NOMO-1 (cell line): ENCODE measurements at regions not wholly inside any gene's neighbourhood (a gene's known extent, or its start where the extent isn't known, plus 50 kb on each side); places are given as distances from the start of the nearest gene placed in this dataset.

Experiments used
- DNase-seq, 2 experiments: peaks; one replicate each; lab custom pipeline; 2025; ENCODE audit not compliant: unreplicated experiment in 2 of 2; lab: John Stamatoyannopoulos, UW

GRCh38 chr3:187899246-187899645 lies 154.0 kb upstream of the BCL6 start:
- DNase-seq = no peak

DNA sequence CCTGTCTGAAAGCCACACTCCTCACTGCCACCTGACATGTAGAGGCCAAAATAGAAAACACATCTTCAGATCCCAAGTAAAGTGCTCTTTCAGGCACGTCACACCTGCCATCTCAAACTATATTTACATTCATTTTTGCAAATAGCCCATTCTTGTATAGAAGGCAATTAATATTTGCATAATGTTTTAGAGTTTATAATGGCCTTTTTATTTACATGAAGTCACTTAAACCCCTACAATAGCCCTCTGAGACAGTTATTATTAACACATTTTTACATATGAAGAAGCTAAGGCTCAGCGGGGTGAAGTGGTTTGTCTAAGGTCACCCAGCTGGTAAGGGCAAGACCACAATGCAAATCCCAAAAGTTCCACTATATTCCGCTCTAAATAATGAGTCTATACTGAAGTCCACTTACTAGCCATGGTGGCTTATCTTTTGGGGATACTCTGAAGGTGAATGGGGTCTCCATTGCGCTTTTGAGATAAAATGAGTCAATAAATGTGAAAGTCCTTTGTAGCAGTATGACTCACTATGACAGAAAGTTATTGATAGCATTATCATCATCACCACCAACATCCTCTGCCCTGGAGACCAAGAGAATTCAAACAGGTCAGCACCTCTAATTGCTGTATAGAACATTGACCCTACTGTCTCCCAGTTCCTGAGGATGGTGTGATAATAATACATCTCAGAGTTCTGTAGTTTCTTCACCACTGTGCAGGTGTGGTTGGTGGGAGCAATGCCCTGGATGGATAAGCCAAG lies 155.9 kb upstream of the BCL6 start:
- no peak for DNase-seq

DNA sequence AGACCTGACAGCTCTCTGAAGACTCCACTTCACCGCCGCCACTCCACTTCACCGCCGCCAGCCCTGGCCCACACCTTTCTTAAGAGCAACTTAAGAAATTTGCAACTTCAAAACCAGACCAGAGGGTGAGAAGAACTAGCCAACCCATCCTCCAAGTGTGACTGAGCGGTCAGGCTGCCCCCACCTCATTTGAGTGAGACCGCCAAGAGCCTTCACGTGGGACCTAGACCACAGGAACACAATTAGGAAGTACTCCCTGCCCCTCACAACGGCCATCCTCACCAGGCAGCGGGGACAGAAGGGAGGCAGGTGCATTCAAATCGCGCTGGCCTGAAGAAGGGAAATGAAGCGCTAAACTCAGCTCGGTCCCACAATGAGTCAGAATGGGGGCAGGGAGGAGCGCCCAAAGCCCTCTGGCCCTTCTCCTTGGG lies 156.8 kb upstream of the BCL6 start:
- peak in 1 of 2 experiments; percentile 17 for DNase-seq

DNA sequence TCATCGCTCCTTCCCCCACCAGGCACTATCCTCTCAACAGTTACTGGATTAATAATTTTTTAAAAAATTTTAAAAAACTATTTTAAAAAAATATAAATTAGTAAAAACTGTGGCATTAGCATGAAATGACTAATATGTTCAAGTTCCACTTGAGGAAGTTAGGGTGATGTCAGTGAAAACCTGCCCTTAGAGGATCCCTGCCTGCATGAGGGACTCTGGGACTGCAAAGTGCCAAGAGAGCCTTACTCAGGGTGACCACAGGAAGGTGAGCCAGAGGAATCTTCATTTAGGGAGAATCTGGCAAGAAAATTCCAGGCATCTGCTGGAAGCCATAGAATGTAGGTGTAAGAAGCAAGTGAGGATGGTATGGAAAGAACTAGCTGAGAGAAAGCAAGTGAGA lies 157.7 kb upstream of the BCL6 start:
- DNase-seq = no peak

DNA sequence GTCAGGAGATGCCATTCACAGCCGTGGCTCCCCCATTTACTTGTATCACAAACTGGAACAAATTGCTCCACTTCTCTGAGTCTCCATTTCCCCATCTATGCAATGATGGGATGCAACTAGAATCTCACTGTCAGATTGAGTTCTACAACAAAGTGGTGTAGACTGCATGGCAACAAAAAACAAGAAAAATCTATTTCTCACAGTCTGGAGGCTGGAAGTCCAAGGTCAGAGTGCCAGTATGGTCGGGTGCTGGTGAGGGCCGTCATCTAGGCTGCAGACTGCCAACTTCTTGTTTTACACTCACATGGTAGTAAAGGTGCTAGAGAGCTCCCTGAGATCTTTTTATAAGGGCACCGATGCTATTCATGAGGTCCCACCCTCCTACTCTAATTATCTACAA lies 158.4 kb upstream of the BCL6 start:
- no peak for DNase-seq

- DNase-seq = no peak
Measured at GRCh38 chr3:187906416-187906815, 161.1 kb upstream of the BCL6 start.

- no peak for DNase-seq
Measured at GRCh38 chr3:187906920-187907319, 161.7 kb upstream of the BCL6 start.

GRCh38 chr3:187909866-187910265 lies 164.6 kb upstream of the BCL6 start:
- DNase-seq = no peak

- DNase-seq = no peak
Measured at GRCh38 chr3:187912007-187912406, 166.7 kb upstream of the BCL6 start.

DNA sequence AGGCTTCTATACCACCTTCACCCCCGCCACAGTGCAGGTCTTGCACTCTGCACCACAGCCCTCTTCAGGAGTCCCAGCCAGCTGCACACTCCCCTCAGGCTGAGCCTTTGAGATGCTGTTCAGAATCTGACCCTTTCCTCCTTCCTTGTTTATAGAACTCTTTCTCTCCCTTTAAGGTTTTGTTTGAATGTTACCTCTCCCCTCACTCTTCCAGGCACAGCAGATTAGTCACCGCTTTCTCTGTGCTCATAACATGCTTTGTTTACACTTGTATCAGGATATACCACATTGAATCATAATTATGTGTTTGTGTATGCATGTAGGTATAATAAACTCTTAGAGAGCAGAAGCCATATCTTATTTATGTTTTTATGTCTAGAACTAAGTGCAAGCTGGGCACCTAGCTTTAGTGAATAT lies 168.4 kb upstream of the BCL6 start:
- DNase-seq = no peak

- DNase-seq = no peak
Measured at GRCh38 chr3:187914231-187914630, 169.0 kb upstream of the BCL6 start.

GRCh38 chr3:187916072-187916471 lies 170.8 kb upstream of the BCL6 start:
- no peak for DNase-seq

DNA sequence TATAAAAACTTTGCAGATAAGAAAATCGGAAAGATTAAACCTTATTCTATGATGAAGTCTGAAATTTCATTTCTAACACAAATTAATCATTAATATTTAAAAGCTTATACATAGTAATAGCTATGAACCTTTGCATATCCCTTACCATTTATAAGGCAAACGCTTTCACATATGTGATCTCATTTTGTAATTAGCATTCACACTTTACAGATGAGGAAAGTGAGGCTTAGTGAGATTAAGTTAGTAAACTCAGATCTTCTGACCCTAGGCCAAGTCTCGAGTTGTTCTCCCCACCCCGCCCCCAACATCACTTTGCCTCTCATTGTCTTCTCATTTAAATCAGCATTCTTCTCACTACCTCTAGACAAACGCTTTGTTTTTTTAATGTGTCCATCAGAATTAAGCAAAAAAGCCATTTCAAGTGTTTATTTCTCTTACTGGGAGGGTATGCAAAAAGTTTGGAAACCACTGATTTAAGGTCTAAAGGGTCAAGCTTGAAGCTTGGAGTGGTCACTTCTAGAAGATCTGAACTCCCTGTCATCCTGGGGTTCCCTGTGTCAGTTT lies 172.9 kb upstream of the BCL6 start:
- DNase-seq = no peak

DNA sequence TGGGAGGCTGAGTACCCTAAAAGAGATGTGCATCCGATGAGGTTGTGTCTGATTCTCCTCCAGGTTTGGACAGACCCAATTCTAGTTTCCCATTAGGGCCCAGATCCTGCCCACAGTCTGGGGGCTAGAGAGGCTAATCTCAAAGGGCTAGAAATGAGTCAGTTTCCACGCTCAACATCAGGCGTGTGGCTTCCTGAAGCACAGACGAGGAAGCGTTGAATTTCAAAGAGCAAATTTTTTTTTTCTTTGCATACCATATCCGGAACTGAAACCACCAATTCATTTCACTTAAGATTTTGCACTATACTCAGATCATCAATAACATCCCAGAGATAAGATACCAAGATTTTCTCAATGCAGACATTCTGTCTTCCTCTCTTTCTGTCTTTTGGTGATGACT lies 173.8 kb upstream of the BCL6 start:
- DNase-seq = peak; percentile 63 to 83

DNA sequence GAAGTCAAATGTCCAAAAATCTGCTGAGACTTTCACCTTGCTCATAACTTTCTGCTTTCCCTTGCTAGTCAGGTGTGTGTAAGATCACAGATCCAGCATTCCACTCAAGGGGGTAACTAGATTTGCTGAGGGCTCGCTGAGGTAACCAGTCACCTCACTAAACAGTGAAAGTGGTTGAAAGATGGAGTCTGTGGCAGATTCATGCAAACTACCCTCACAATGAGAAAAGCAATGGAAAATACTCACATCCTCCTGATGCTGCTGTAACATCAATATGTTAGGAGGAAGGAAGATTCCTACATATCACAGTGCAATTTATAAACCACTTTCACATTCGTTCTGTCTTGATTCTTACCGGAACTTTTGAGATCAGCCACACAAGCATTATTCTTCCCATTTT lies 174.3 kb upstream of the BCL6 start:
- peak in 1 of 2 experiments; percentile 73 for DNase-seq

DNA sequence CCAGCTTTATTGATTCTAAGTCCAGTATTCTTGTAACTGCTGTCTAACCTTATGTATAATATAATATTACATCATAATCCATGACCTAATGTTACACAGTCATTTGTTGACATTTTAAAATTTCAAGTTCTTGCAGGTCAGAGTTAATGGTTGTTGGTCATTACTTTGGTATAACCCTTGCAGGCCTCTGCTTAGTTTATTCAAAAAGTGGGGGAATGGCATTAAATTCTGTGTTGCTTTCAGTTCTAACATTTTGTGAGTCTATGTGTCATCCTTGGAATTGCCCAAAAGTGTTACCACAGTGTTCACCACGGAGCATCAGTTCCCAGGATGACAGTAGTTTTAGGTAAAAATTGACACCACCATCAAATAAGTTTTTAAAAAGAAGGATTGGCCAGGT lies 174.8 kb upstream of the BCL6 start:
- peak in 1 of 2 experiments; percentile 50 for DNase-seq

DNA sequence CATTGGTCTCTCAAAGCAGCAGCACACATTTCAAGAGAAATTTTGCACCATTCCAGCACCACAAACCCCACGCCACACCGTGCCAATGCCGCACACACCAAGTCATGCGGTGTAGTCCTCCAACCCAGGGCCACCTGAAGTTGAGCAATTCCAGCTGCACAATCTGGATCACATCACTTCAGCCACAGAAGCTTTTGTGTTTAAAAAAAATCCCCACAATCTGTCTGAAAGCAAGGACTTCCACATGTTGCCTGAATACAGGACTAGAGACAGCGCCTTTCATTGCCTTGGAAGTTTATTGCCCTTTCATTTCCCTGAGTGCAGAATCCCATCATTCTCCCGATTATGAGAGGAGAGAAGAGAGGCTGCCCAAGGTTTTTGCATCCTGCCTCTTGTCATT lies 175.6 kb upstream of the BCL6 start:
- no peak for DNase-seq

DNA sequence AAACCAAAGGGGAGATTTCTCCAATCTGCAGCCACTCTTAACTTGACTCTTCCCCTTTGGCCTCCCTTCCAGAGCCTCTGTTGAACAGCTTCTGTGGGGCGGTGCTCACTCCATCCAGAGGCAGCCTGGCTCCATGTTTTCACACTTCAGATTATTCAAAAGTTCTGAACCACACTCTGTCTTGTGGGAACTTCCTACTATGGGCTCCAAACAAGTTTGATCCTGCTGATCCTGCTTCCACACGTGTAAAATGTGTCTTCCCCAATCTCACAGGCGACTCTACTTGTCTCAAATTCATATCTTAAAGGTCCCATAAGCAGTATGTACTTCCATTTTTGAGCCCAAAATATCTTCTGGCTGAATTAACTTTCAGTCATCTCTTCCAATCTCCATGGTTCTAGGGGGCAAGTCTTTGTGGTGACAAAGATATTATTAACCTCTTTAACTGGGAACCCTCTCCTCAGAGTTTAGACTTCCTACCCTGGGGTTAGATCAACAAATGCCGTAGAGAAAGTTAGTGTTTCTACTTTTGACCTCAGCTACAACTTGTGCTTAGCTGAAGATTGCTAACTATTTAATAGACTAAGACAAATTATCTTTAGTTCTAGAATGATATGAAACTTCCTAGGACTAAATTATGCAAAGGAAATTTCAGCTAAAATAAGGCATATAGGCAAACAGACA lies 176.3 kb upstream of the BCL6 start:
- no peak for DNase-seq

DNA sequence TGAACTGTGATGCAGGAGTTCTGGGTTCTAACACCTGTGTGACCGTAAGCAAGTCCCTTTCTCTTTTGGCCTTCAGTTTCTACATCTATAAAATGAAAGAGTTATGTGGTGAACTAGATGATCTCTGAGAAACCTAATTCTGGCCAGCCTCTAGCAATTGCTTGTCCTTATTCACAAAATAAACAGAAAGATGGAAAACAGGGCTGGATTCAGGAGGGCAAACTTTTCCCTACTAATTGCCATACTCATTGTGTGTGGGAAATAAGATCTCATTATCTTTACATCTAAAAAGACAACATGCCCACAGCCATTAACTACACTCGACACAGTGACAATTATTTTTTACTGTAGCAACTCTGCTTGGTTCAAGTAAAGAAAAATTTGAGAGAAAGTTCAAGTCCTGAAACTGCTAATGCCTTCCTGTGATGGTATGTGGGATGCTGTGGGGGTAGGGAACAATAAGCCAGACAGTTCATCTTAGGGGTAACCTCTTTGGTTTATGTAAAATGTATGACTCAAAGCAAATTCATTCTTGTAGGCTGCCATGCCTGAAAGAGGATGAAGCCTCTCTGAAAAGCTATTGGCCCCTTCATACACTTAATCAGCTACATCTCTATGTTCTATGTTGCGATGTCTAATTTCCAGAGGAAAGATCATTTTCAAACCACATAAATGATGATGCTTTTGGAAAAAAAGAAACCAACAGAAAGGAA lies 177.6 kb upstream of the BCL6 start:
- no peak for DNase-seq

GRCh38 chr3:187924651-187925050 lies 179.4 kb upstream of the BCL6 start:
- no peak for DNase-seq

DNA sequence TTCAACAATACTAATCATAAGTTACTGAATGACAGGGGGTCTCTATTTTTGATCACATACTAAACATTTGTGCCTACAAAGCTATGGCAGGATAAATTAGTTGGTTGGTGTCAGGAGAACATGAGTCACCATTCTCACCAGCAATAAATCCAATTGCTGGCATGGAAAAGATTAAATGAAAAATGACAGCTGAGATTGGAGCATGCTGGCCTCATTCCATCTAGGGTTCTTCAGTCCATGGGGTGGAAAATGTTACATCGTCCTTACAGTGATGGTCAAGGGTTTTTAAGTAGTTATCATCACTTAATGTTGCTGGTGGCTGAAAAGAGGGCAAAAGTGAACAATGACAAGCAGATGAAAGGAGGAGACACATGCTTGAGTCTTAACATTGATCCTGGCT lies 180.1 kb upstream of the BCL6 start:
- DNase-seq = no peak
